ENCODE measurements at regions not wholly inside any gene's neighbourhood (a gene's known extent, or its start where the extent isn't known, plus 50 kb on each side); places are given as distances from the start of the nearest gene placed in this dataset.

DNA sequence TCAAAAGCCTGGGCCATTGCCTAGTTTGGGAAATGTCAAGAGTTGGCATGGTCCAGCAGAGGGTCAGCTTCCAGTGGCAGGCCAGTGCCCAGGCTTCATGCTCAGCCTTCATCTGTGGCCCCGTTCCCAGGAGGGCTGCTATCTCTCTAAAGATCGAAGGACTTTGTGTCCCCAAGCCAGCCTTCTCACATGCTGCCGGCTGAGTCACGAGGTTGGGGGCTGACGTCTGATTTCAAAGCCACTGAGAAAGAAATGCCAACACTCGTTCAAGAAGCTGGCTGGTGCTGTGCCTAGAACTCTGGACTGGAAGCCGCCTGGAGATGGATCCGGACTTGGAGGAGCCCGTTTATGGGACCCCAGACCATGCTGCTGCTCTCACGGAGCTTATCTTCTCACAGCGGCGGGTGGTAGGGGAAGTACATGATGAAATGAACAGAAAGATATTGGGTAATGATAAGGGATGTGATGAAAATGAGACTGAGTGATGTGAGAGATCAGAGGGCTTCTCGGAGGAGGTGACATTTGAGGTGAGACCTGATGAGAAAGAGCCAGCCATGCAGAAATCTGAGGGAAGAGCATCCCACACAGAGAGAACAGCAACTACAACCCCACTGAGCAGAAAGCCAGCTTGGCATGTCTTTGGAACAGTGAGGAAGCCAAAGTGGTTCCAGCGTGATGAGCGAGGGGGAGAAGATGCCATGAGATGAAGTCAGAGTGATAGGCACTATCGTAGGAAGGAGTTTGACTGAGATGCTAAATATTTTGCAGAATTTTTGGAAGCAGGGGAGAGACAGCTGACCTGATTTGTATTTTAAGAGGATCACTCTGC lies 54.9 kb upstream of the BOD1 start (continued):
- TF ChIP-seq USF2 (IDR thresholded peaks at IDR 0.05; ENCODE audit: low read depth, low read length): 0 out of 2 replicates have a peak, but pooled peaks have one; percentile 5
- peak; percentile 58; the same call in 1 of the 2 replicates for TF ChIP-seq USF2 (CRISPR knock-in tag; IDR thresholded peaks at IDR 0.05; ENCODE audit: borderline replicate concordance)
- no peak for TF ChIP-seq ZNF839 (CRISPR knock-in tag; IDR thresholded peaks at IDR 0.05; ENCODE audit: borderline replicate concordance)
- TF ChIP-seq RXRA (CRISPR knock-in tag; IDR thresholded peaks at IDR 0.05): 0 out of 2 replicates have a peak, but pooled peaks have one; percentile 31
- TF ChIP-seq ZBTB7A (CRISPR knock-in tag; IDR thresholded peaks at IDR 0.05): 0 out of 2 replicates have a peak, but pooled peaks have one; percentile 24
- peak; percentile 53; the same call in 1 of the 2 replicates for TF ChIP-seq PITX1 (CRISPR knock-in tag; IDR thresholded peaks at IDR 0.05)
- no peak for TF ChIP-seq AHR (CRISPR knock-in tag; IDR thresholded peaks at IDR 0.05)
- TF ChIP-seq GABPB1 (CRISPR knock-in tag; IDR thresholded peaks at IDR 0.05): peak; percentile 12; the same call in 1 of the 2 replicates
- TF ChIP-seq, protein P1, sequence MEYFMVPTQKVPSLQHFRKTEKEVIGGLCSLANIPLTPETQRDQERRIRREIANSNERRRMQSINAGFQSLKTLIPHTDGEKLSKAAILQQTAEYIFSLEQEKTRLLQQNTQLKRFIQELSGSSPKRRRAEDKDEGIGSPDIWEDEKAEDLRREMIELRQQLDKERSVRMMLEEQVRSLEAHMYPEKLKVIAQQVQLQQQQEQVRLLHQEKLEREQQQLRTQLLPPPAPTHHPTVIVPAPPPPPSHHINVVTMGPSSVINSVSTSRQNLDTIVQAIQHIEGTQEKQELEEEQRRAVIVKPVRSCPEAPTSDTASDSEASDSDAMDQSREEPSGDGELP (IDR thresholded peaks at IDR 0.05; ENCODE audit: borderline replicate concordance, low read depth): no peak
- peak; percentile 79 for TF ChIP-seq HNF4A (CRISPR knock-in tag; IDR thresholded peaks at IDR 0.05)
- no peak for TF ChIP-seq NCOA5 (CRISPR knock-in tag; IDR thresholded peaks at IDR 0.05)
- peak; percentile 49; the same call in 1 of the 2 replicates for TF ChIP-seq RARA (CRISPR knock-in tag; IDR thresholded peaks at IDR 0.05)
- TF ChIP-seq SUZ12 (IDR thresholded peaks at IDR 0.05; ENCODE audit: low read depth, low read length): no peak
- peak; percentile 64 for TF ChIP-seq SAP130 (CRISPR knock-in tag; IDR thresholded peaks at IDR 0.05; ENCODE audit: low read depth)
- TF ChIP-seq ZNF563 (CRISPR knock-in tag; IDR thresholded peaks at IDR 0.05): no peak
- TF ChIP-seq ZNF644 (CRISPR knock-in tag; IDR thresholded peaks at IDR 0.05; ENCODE audit: low read depth): no peak
- TF ChIP-seq ZNF501 (CRISPR knock-in tag; IDR thresholded peaks at IDR 0.05): peak; percentile 34; the same call in 1 of the 2 replicates
- TF ChIP-seq, protein P2, sequence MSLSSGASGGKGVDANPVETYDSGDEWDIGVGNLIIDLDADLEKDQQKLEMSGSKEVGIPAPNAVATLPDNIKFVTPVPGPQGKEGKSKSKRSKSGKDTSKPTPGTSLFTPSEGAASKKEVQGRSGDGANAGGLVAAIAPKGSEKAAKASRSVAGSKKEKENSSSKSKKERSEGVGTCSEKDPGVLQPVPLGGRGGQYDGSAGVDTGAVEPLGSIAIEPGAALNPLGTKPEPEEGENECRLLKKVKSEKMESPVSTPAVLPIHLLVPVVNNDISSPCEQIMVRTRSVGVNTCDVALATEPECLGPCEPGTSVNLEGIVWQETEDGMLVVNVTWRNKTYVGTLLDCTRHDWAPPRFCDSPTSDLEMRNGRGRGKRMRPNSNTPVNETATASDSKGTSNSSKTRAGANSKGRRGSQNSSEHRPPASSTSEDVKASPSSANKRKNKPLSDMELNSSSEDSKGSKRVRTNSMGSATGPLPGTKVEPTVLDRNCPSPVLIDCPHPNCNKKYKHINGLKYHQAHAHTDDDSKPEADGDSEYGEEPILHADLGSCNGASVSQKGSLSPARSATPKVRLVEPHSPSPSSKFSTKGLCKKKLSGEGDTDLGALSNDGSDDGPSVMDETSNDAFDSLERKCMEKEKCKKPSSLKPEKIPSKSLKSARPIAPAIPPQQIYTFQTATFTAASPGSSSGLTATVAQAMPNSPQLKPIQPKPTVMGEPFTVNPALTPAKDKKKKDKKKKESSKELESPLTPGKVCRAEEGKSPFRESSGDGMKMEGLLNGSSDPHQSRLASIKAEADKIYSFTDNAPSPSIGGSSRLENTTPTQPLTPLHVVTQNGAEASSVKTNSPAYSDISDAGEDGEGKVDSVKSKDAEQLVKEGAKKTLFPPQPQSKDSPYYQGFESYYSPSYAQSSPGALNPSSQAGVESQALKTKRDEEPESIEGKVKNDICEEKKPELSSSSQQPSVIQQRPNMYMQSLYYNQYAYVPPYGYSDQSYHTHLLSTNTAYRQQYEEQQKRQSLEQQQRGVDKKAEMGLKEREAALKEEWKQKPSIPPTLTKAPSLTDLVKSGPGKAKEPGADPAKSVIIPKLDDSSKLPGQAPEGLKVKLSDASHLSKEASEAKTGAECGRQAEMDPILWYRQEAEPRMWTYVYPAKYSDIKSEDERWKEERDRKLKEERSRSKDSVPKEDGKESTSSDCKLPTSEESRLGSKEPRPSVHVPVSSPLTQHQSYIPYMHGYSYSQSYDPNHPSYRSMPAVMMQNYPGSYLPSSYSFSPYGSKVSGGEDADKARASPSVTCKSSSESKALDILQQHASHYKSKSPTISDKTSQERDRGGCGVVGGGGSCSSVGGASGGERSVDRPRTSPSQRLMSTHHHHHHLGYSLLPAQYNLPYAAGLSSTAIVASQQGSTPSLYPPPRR (CRISPR knock-in tag; IDR thresholded peaks at IDR 0.05; ENCODE audit: borderline replicate concordance): peak; percentile 28; the same call in 1 of the 2 replicates
- TF ChIP-seq, protein P3, sequence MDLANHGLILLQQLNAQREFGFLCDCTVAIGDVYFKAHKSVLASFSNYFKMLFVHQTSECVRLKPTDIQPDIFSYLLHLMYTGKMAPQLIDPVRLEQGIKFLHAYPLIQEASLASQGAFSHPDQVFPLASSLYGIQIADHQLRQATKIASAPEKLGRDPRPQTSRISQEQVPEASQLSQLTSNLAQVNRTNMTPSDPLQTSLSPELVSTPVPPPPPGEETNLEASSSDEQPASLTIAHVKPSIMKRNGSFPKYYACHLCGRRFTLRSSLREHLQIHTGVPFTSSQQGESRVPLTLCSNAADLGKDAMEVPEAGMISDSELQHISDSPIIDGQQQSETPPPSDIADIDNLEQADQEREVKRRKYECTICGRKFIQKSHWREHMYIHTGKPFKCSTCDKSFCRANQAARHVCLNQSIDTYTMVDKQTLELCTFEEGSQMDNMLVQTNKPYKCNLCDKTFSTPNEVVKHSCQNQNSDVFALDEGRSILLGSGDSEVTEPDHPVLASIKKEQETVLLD (CRISPR knock-in tag; IDR thresholded peaks at IDR 0.05; ENCODE audit: low read depth): no peak
- TF ChIP-seq GTF2F1 (IDR thresholded peaks at IDR 0.05; ENCODE audit: low read length): peak; percentile 58; the same call in 1 of the 2 replicates
- 0 out of 2 replicates have a peak, but pooled peaks have one; percentile 8 for TF ChIP-seq BCL6 (CRISPR knock-in tag; IDR thresholded peaks at IDR 0.05)
- TF ChIP-seq GZF1 (CRISPR knock-in tag; IDR thresholded peaks at IDR 0.05): 0 out of 2 replicates have a peak, but pooled peaks have one; percentile 30

Measured in HepG2 (cell line).